Stomach (tissue), 8 donors: ENCODE measurements at regions not wholly inside any gene's neighbourhood (a gene's known extent, or its start where the extent isn't known, plus 50 kb on each side); places are given as distances from the start of the nearest gene placed in this dataset.

Experiments used
- DNase-seq, 2 donors: peaks; one replicate each; pipeline versions ENCODE4 v3.0.0 to v3.0.0-alpha.2; 2013 to 2019
- H3K27ac ChIP-seq, 5 donors: fragments of 200-600 bp in 4 of 5; sonication (generic) in 4 of 5; one replicate each; pipeline ENCODE4 v1.5.1; 2013 to 2019; ENCODE audit warnings: mild to moderate bottlenecking in 1 of 5, moderate library complexity in 1 of 5
- H3K27me3 ChIP-seq, 3 donors: fragments of 200-600 bp; sonication (generic); one replicate each; pipeline ENCODE4 v1.5.1; 2017 to 2019; ENCODE audit warnings: mixed run types in 1 of 3
- H3K36me3 ChIP-seq, 4 donors: fragments of 200-600 bp; sonication (generic); 1 replicate in 3 of 4; 2 replicates in 1 of 4; pipeline ENCODE4 v1.5.1; 2016 to 2019
- H3K4me1 ChIP-seq, 4 donors: fragments of 200-600 bp; sonication (generic); one replicate each; pipeline ENCODE4 v1.5.1; 2016 to 2019
- H3K4me3 ChIP-seq, 4 donors: fragments of 200-600 bp; sonication (generic) in 3 of 4; one replicate each; pipeline ENCODE4 v1.5.1; 2016 to 2019; ENCODE audit warnings: mild to moderate bottlenecking in 1 of 4
- H3K9me3 ChIP-seq, 4 donors: fragments of 200-600 bp; sonication (generic); one replicate each; pipeline ENCODE4 v1.5.1; 2016 to 2019
- CTCF ChIP-seq, 7 experiments: fragments of 450-650 bp in 4 of 7; fragments of 200-600 bp in 3 of 7; sonication (generic) in 3 of 7; IDR thresholded peaks; one replicate each; pipeline ENCODE4 v1.5.1; 2016 to 2019; ENCODE audit warnings: antibody characterized with exemption in 7 of 7, control low read depth in 2 of 7, mild to moderate bottlenecking in 1 of 7
- EP300 ChIP-seq: sonication (generic); formaldehyde crosslinking; IDR thresholded peaks from one replicate; pipeline ENCODE4 v1.6.1; 2017; ENCODE audit warnings: antibody characterized with exemption
- POLR2A ChIP-seq, 4 donors: fragments of 450-650 bp; IDR thresholded peaks; one replicate each; pipeline ENCODE4 v1.6.1; 2016; ENCODE audit warnings: antibody characterized with exemption in 4 of 4, control low read depth in 2 of 4, mild to moderate bottlenecking in 1 of 4, moderate library complexity in 1 of 4
- POLR2AphosphoS5 ChIP-seq, 3 donors: sonication (generic); formaldehyde crosslinking; IDR thresholded peaks; one replicate each; pipeline ENCODE4 v1.6.1; 2016; ENCODE audit warnings: antibody characterized with exemption in 3 of 3
- WGBS, 5 donors: extraction: QIAGEN DNeasy Blood & Tissue Kit in 3 of 5; methylation state at CpG; one replicate each; pipeline versions ENCODE4 v1.1.5 to v1.1.7; 2013 to 2018; 5-methylcytosine and 5-hydroxymethylcytosine counted together
- intact Hi-C: fragments of 100-400 bp; cut with DNase I; formaldehyde crosslinking; loops from one replicate; pipeline ENCODE4 v1.15.1; 2023; ENCODE audit warnings: low total_unique reads
- donor health status: healthy with polysubstance abuse.
- donor health status: Bipolar disorder and iron deficiency.
- donor health status: healthy.

GRCh38 chr13:88115976-88116375 lies 444.8 kb downstream of the SLITRK5 start:
- no peaks in the 10 kb centered on the region for H3K27me3 ChIP-seq
- WGBS, 5 donors = 40 to 61% (median 43%) methylated on average over 2 of the region's 2 CpGs
- TF ChIP-seq EP300 (no peak), POLR2AphosphoS5 (IDR thresholded peaks at IDR 0.05) (no peak), CTCF (IDR thresholded peaks at IDR 0.05) (no peak), POLR2A (IDR thresholded peaks at IDR 0.05) (no peak)

GRCh38 chr13:88118952-88119351 lies 447.8 kb downstream of the SLITRK5 start:
- Histone ChIP-seq H3K27ac (no peak overlapping the region), H3K36me3 (no peaks in the 10 kb centered on the region), H3K4me1 (no peaks in the 10 kb centered on the region), H3K4me3 (no peak overlapping the region), H3K27me3 (no peaks in the 10 kb centered on the region), H3K9me3 (no peaks in the 10 kb centered on the region)
- intact Hi-C loops = no loop called here
- 71 to 94% (median 89%) methylated on average over 3 of the region's 3 CpGs for WGBS, 5 donors
- TF ChIP-seq POLR2AphosphoS5 (IDR thresholded peaks at IDR 0.05) (no peak), CTCF (IDR thresholded peaks at IDR 0.05) (no peak), EP300 (no peak), POLR2A (IDR thresholded peaks at IDR 0.05) (no peak)
- no peak for DNase-seq

More at GRCh38 chr13:88115976-88116375, 444.8 kb downstream of the SLITRK5 start:
- Histone ChIP-seq H3K4me1 (no peaks in the 10 kb centered on the region), H3K27ac (no peak overlapping the region), H3K4me3 (no peak overlapping the region), H3K36me3 (no peaks in the 10 kb centered on the region), H3K9me3 (no peaks in the 10 kb centered on the region)
- intact Hi-C loops = no loop called here
- DNase-seq = no peak

- Histone ChIP-seq H3K27ac (no peak overlapping the region), H3K27me3 (no peaks in the 10 kb centered on the region)
- no peak for TF ChIP-seq POLR2AphosphoS5 (IDR thresholded peaks at IDR 0.05)
- TF ChIP-seq EP300 = no peak
- TF ChIP-seq POLR2A (IDR thresholded peaks at IDR 0.05) = no peak
- TF ChIP-seq CTCF (IDR thresholded peaks at IDR 0.05) = no peak
These were observed 453.0 kb downstream of the SLITRK5 start for GRCh38 chr13:88124142-88124541.

GRCh38 chr13:88125055-88125454 lies 453.9 kb downstream of the SLITRK5 start:
- no peak for TF ChIP-seq POLR2A (IDR thresholded peaks at IDR 0.05)
- TF ChIP-seq CTCF (IDR thresholded peaks at IDR 0.05) = no peak
- TF ChIP-seq POLR2AphosphoS5 (IDR thresholded peaks at IDR 0.05) = no peak
- TF ChIP-seq EP300 = no peak
- Histone ChIP-seq H3K27ac (peak overlapping the region in 1 of 5 donors; percentile 42), H3K9me3 (no peaks in the 10 kb centered on the region), H3K27me3 (no peaks in the 10 kb centered on the region), H3K4me3 (no peak overlapping the region), H3K36me3 (no peaks in the 10 kb centered on the region), H3K4me1 (no peaks in the 10 kb centered on the region)
- intact Hi-C loops = no loop called here
- WGBS, 5 donors = 23 to 51% (median 44%) methylated on average over 3 of the region's 3 CpGs
- peak in 1 of 2 donors; percentile 16 for DNase-seq

More at GRCh38 chr13:88124142-88124541, 453.0 kb downstream of the SLITRK5 start:
- intact Hi-C loops = no loop called here
- H3K4me3 ChIP-seq = no peak overlapping the region
- no peaks in the 10 kb centered on the region for H3K36me3 ChIP-seq
- no peaks in the 10 kb centered on the region for H3K9me3 ChIP-seq
- no peaks in the 10 kb centered on the region for H3K4me1 ChIP-seq
- no peak for DNase-seq
